ENCODE measurements at regions not wholly inside any gene's neighbourhood (a gene's known extent, or its start where the extent isn't known, plus 50 kb on each side); places are given as distances from the start of the nearest gene placed in this dataset.
A peak's percentile ranks its signal among the peaks of the same experiment; 100 is the strongest.

DNA sequence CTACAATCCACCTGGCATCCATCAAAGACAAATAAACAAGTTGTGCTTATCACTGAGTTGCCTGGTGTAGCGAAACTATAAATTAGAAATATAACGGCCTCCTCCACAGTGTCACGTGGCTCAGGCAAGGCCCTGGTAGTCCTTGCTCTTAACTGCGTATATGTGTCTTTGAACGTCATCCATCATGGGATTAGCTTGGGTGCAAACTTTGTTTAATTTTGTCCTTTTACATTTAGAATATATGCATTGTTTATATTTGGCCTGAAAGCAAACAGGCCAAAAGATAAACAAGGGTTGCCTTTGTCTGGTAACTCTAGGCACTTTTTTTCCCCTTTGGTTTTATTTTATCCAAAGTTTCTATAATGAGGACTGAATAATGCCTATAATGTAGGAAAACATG lies 184.9 kb downstream of the KIT start:
- Histone ChIP-seq H2BK12ac (ENCODE audit: insufficient read length, low read depth, low read length) (no peak overlapping the region), H4K5ac (ENCODE audit: insufficient read length, low read depth, low read length) (no peak overlapping the region), H3K56ac (ENCODE audit: insufficient read length, low read depth, low read length) (no peak overlapping the region), H4K20me1 (ENCODE audit: control insufficient read depth, insufficient read depth, insufficient read length) (no peaks in the 10 kb centered on the region), H3K27ac (ENCODE audit: insufficient read length, low read depth, low read length) (no peak overlapping the region), H3K14ac (ENCODE audit: insufficient read depth, low read length) (no peak overlapping the region), H2AFZ (ENCODE audit: low read length) (no peak overlapping the region), H3K4me1 (ENCODE audit: insufficient read depth, low read length) (no peaks in the 10 kb centered on the region), H3K9ac (ENCODE audit: extremely low read depth, insufficient read length, low read length) (no peak overlapping the region), H2AK5ac (ENCODE audit: insufficient read length, low read length) (no peak overlapping the region), H4K91ac (ENCODE audit: insufficient read length, low read depth, low read length) (no peak overlapping the region), H3K79me1 (ENCODE audit: insufficient read depth, low read depth, low read length, poor library complexity, severe bottlenecking) (no peaks in the 10 kb centered on the region), H3K18ac (ENCODE audit: insufficient read length, low read depth, low read length) (no peak overlapping the region), H3K4ac (ENCODE audit: low read depth, low read length) (no peak overlapping the region), H3K27me3 (ENCODE audit: insufficient read depth, low read length) (no peaks in the 10 kb centered on the region), H3K23ac (ENCODE audit: insufficient read length, low read depth, low read length) (no peak overlapping the region), H2BK15ac (ENCODE audit: low read depth, low read length) (no peak overlapping the region), H3K9me3 (ENCODE audit: control insufficient read depth, low read depth, low read length) (no peaks in the 10 kb centered on the region), H3K23me2 (ENCODE audit: insufficient read length, low read depth, low read length, poor library complexity, severe bottlenecking) (no peaks in the 10 kb centered on the region), H4K8ac (replicated peaks; ENCODE audit: insufficient read length, low read depth, low read length) (no peak overlapping the region), H2BK20ac (ENCODE audit: low read depth, low read length, poor library complexity, severe bottlenecking) (no peak overlapping the region), H3T11ph (ENCODE audit: low read length) (no peak overlapping the region), H3K4me2 (ENCODE audit: insufficient read depth, insufficient read length, low read length) (no peak overlapping the region), H2BK120ac (ENCODE audit: low read depth, low read length, poor library complexity, severe bottlenecking) (no peak overlapping the region), H3K79me2 (ENCODE audit: insufficient read depth, low read length) (no peaks in the 10 kb centered on the region), H2BK5ac (ENCODE audit: insufficient read length, low read length) (no peak overlapping the region)
- WGBS (ENCODE audit: extremely low coverage, insufficient read length, low lambda C conversion rate): no CpG with 5 or more reads among the region's 5 CpGs
- no peaks in the 10 kb centered on the region for H3K9me3 Mint-ChIP-seq
- no peaks in the 10 kb centered on the region for H3K4me1 Mint-ChIP-seq
- H3K4me3 Mint-ChIP-seq: no peak overlapping the region
- H3K27ac Mint-ChIP-seq: peak overlapping the region in 1 of 3 experiments; percentile 16; a peak in 1 of 7 replicates
- no peaks in the 10 kb centered on the region for H3K27me3 Mint-ChIP-seq (ENCODE audit: low read depth)
- no peak for DNase-seq
- no peaks in the 10 kb centered on the region for H3K36me3 Mint-ChIP-seq (ENCODE audit: insufficient read depth in 1 of 3, low read depth in 3 of 3)
- TF ChIP-seq, protein P1, sequence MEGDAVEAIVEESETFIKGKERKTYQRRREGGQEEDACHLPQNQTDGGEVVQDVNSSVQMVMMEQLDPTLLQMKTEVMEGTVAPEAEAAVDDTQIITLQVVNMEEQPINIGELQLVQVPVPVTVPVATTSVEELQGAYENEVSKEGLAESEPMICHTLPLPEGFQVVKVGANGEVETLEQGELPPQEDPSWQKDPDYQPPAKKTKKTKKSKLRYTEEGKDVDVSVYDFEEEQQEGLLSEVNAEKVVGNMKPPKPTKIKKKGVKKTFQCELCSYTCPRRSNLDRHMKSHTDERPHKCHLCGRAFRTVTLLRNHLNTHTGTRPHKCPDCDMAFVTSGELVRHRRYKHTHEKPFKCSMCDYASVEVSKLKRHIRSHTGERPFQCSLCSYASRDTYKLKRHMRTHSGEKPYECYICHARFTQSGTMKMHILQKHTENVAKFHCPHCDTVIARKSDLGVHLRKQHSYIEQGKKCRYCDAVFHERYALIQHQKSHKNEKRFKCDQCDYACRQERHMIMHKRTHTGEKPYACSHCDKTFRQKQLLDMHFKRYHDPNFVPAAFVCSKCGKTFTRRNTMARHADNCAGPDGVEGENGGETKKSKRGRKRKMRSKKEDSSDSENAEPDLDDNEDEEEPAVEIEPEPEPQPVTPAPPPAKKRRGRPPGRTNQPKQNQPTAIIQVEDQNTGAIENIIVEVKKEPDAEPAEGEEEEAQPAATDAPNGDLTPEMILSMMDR (conservative IDR thresholded peaks at IDR 0.05): no peak
